NT2/D1 (cell line): ENCODE measurements at regions not wholly inside any gene's neighbourhood (a gene's known extent, or its start where the extent isn't known, plus 50 kb on each side); places are given as distances from the start of the nearest gene placed in this dataset.

ENCODE experiments used
- YY1 ChIP-seq: IDR thresholded peaks from 2 replicates; pipeline ENCODE4 v1.6.1; 2011; ENCODE audit not compliant: insufficient read length, insufficient read depth
- ZNF274 ChIP-seq: IDR thresholded peaks from 2 replicates; pipeline ENCODE4 v1.6.1; 2011; ENCODE audit warnings: mild to moderate bottlenecking, low read depth, low read length

DNA sequence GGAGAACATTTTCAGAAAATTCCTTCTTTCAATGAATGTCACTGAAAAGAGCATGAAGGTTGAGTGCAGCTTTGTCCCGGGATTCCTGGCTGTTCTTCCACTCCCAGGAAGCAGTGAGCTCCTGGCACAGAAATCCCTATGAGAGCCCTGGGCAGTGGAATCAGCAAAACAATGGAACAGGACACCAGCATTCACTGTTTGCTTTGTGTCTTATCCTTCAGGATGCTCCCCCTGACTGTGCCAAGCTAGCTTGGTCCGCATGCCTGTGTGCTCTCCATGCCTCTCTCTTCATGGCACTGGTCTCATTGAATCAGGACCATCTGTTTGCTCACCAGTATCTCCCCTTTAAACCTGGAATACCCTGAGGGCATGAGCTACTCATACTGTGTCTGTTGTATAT, 102.0 kb upstream of the GADL1 start:
- TF ChIP-seq ZNF274 (no peak), YY1 (no peak)
